Hematopoietic multipotent progenitor cell (in vitro differentiated cells): ENCODE measurements at regions not wholly inside any gene's neighbourhood (a gene's known extent, or its start where the extent isn't known, plus 50 kb on each side); places are given as distances from the start of the nearest gene placed in this dataset.
A peak's percentile ranks its signal among the peaks of the same experiment; 100 is the strongest.

Experiments
- DNase-seq, 3 donors: peaks; one replicate each; pipeline ENCODE4 v3.0.0-alpha.2; 2011 to 2015; ENCODE audit warnings: low read depth in 2 of 3, low spot score in 2 of 3

DNA sequence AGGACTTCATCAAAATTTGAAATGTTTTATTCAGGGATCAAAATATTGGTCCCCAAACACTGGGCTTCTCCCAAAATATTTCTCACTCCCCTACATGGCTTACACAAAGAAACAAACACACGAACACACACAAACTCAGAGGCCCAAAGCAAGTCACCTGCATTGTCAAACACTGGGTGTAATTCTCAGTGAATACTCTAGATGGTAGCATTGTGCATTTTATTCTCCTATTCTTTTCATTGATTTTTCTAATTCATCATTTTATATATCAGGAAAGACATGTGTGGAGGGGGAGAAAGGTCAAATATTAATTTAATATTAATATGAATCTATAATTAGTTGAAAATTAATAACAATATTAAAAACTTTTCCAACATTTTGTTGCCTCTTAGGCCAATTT is 72.3 kb upstream of the TNMD start:
- peak in 2 of 3 donors; percentile 0 to 26 for DNase-seq

DNA sequence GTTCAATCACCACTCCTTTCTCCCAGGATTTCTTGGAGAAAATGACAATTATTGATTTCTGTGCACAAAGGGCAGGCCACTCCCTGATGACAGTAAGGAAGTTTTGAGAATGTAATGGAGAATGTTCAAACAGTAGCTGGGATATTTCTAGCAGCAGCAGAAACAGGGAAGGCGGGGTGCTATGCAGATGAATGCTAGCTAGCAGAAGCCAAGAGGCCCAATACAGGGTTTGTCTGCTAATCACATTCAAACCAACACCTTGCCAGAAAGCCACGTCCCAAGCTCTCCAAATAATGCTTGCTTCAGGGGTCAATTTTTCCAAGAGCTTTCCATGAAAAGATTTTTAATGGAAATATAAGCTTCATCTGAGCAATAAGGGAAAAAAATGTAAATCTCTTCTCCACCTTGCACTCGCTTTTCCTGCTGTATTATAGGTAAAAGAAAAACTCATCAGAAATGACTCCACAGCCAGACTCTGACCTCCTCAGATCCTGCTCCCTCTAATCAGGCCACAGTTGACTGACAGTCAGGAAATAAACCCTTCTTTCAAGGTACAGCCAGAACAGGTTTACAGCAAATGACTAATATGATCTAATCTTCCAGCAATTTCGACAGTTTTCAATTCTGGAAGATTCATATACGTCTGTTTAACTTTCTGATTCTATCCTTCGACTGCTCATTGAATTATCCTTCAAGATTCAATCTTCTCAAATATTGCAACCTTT is 84.7 kb upstream of the PCDH19 start:
- DNase-seq: no peak

DNA sequence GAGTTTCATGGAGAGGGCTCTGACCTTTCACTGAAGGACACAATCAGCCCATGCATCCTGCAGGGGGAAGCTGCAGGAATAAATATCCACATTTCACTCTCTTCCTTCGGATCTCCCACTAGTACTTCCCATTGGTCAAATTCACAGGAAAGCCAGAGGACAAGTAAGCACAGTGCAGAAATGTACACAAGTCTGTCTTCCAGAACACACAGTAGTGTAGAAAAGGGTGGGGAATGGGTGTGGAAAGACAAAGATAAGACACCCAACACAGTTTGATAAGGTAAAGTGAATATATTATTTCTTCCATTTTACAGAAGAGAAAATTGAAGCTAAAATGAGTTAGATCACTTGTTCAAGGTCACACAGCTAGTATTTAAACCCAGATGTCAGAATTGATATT is 81.1 kb upstream of the PCDH19 start:
- DNase-seq: no peak

DNA sequence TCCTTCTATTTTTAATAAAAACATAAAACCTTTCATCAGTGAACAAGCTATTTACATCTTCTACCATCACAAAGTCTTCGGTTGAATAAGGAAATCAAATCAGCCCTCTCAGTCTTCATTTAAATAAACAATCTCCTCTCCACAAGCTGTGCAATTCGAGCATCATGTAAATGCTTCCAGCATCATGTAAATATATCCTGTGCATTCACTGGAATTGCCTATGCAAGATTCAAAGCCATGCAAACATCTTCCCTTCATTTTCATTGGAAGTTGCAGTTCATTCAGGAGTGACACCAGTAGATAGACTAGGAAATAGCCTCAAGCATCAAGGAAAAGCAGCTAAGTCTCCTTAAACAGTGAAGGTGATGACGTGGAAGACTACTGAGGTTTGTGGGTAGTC is 77.7 kb upstream of the PCDH19 start:
- DNase-seq: no peak

DNA sequence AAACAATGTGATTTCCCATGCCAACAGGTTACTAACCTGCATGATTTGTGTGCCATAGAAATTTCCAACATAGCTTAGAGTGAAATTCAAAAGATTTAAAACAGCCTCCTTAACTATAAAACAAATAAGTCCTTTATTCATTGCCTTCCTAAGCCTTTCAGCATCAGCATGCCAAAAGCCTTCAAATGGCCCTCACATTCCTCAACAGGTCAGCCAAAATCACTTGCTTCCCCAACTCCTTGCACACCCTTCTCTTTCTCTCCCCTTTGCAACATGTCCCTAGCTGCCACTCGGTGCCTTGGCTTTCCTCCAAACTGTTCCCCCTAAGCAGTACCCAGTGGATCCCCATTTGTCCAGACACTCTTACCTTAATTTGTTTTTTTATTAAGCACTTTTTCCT is 74.9 kb upstream of the PCDH19 start:
- DNase-seq: no peak

DNA sequence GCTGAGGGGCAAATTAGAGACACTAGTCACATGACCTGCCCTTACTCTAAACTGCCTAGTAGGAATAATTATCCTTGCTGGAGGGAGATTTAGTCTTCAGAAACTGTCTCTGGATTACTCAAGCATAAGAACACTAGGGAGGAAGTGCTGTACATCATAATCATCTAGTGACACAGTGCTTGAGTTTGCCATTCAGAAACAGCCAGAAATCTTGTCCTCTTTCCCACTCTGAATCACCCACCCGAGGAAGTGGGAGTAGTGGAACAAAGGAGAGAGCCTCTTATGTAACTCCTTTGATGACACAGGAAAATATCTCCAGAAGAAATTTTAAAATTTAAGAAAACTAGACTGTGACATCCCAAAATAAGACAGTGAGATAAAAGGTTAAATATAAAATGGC is 69.3 kb upstream of the PCDH19 start:
- DNase-seq: no peak

DNA sequence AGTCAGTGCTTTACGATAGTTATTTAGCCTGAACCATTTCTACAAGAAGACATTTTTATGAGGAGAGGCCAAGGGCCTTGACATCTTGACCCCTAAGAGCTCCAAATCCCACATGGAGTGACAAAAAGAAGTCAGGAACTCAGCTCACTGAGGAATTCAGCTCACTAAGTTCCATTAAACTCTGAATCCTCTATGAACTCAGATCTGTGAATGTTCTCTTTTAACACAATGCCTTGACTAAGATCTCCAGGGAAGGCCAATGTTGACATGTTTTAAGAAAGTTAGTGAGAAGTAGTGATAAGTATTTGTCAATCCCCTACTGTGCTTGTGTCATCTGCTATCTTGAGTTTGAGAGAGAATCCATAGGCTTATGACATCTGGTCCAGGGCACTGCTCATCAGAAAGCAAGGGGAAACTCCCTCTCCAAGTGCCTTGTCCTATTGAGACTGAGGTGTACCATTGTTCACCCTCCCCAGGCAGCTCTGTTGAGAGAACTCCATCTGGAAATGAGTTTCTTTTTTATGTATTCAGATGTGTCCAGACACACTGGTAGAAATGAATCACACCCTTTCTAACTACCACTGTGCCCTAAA is 68.7 kb upstream of the PCDH19 start:
- no peak for DNase-seq

DNA sequence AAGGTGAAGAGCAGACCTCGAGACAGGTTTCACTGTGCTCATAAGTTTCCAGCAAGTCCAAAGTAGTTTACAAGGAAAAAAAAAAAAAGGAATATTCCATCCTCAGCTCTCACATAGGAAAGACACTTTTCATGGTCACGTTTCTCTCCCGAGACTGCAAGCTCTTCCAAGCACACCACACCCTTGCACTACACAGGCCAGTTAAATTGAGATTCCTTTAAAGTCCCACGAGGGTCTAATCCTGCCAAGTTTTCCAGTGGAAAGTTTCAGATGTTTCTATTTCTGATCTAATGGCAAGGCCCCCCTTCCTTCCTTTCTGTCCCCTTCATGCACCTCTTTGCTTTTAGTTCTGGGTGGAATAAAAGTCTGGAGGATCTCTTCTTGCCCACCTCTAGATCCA is 67.9 kb upstream of the PCDH19 start:
- no peak for DNase-seq

DNA sequence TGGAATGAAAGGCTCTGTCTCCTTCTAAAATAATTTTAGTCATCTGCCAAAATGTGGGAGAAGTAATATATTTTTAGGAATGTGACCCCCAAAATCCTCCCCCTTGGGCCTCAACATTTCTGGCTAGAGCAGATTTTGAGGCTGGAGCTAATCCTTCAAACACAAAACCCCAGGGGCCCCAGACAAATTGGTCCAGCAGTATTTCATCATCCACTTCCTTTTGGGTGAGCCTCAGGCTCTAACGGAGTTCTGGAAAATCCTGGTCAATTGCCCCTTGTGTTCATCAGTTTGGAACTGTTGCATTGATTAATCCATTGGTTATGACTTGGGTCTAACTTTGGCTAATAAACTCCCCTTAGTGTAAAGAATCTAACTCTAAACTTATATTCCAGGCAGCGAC is 67.4 kb upstream of the PCDH19 start:
- no peak for DNase-seq
